Activated B cell treated with CpG ODN at 0.5 μM for 24 hours (primary cell): ENCODE measurements at regions not wholly inside any gene's neighbourhood (a gene's known extent, or its start where the extent isn't known, plus 50 kb on each side); places are given as distances from the start of the nearest gene placed in this dataset.

ENCODE experiments used
- ATAC-seq: fragments of 200-7000 bp; cut with Tn5 transposase; one replicate; pipeline ENCODE4 v1.10.0; 2021; ENCODE audit warnings: low read depth, mild to moderate bottlenecking, moderate library complexity
- CTCF ChIA-PET: fragments of 350-600 bp; sonication (Branson Sonifier 250); formaldehyde crosslinking; loops from one replicate; lab custom pipeline; 2021; ENCODE audit warnings: antibody characterized with exemption; lab: Charles Lee
- POLR2A ChIA-PET: fragments of 350-600 bp; sonication (Branson Sonifier 250); formaldehyde crosslinking; loops from one replicate; lab custom pipeline; 2021; ENCODE audit warnings: antibody characterized with exemption; lab: Charles Lee
- DNase-seq: peaks from one replicate; pipeline ENCODE4 v3.0.0; 2022
- H3K27ac Mint-ChIP-seq: one replicate; pipeline ENCODE4 v1.8.0; 2020; ENCODE audit warnings: mixed read lengths
- H3K27me3 Mint-ChIP-seq: one replicate; pipeline ENCODE4 v1.8.0; 2021; ENCODE audit warnings: mixed read lengths
- H3K36me3 Mint-ChIP-seq: one replicate; pipeline ENCODE4 v1.8.0; 2021; ENCODE audit warnings: low read depth, mixed read lengths
- H3K4me1 Mint-ChIP-seq: one replicate; pipeline ENCODE4 v1.8.0; 2021; ENCODE audit warnings: mixed read lengths
- H3K4me3 Mint-ChIP-seq: one replicate; pipeline ENCODE4 v1.8.0; 2020; ENCODE audit warnings: mild to moderate bottlenecking, mixed read lengths
- H3K9me3 Mint-ChIP-seq: one replicate; pipeline ENCODE4 v1.8.0; 2020; ENCODE audit warnings: mixed read lengths
- CTCF ChIP-seq: fragments of 200-600 bp; IDR thresholded peaks from one replicate; pipeline ENCODE4 v1.8.0; 2022; ENCODE audit warnings: antibody characterized with exemption, mild to moderate bottlenecking
- intact Hi-C: fragments of 100-400 bp; cut with micrococcal nuclease; formaldehyde crosslinking; loops from one replicate; pipeline ENCODE4 v1.15.1; 2024

- ChIA-PET CTCF (no interaction called here), POLR2A (no interaction called here)
- Mint-ChIP-seq H3K27me3 (no peaks in the 10 kb centered on the region), H3K4me1 (no peaks in the 10 kb centered on the region), H3K9me3 (no peaks in the 10 kb centered on the region), H3K36me3 (no peaks in the 10 kb centered on the region), H3K4me3 (no peak overlapping the region), H3K27ac (no peak overlapping the region)
- DNase-seq, result no peak
- no peak for TF ChIP-seq CTCF
- no peak for ATAC-seq
- intact Hi-C loops, result no loop called here
Observed at GRCh38 chr5:120035815-120036577, 406.6 kb downstream of the FAM170A start.

- TF ChIP-seq CTCF, result no peak
- intact Hi-C loops, result no loop called here
- Mint-ChIP-seq H3K27ac (no peak overlapping the region), H3K9me3 (no peaks in the 10 kb centered on the region), H3K36me3 (no peaks in the 10 kb centered on the region), H3K27me3 (no peaks in the 10 kb centered on the region), H3K4me3 (no peak overlapping the region), H3K4me1 (no peaks in the 10 kb centered on the region)
- CTCF ChIA-PET, result no interaction called here
- DNase-seq (no peak), ATAC-seq (no peak)
- POLR2A ChIA-PET, result no interaction called here
Observed at GRCh38 chr5:120037451-120037850, 408.1 kb downstream of the FAM170A start.

- intact Hi-C loops, result no loop called here
- Mint-ChIP-seq H3K27me3 (no peaks in the 10 kb centered on the region), H3K9me3 (no peaks in the 10 kb centered on the region), H3K27ac (no peak overlapping the region), H3K4me3 (no peak overlapping the region), H3K4me1 (no peaks in the 10 kb centered on the region), H3K36me3 (no peaks in the 10 kb centered on the region)
- ChIA-PET POLR2A (no interaction called here), CTCF (no interaction called here)
- TF ChIP-seq CTCF, result no peak
- DNase-seq (no peak), ATAC-seq (no peak)
Observed at GRCh38 chr5:120039111-120039510, 409.8 kb downstream of the FAM170A start.

- Mint-ChIP-seq H3K4me1 (no peaks in the 10 kb centered on the region), H3K36me3 (no peaks in the 10 kb centered on the region), H3K27me3 (no peaks in the 10 kb centered on the region), H3K27ac (no peak overlapping the region), H3K4me3 (no peak overlapping the region), H3K9me3 (no peaks in the 10 kb centered on the region)
- ATAC-seq (no peak), DNase-seq (no peak)
- ChIA-PET CTCF (no interaction called here), POLR2A (no interaction called here)
- no peak for TF ChIP-seq CTCF
- intact Hi-C loops, result no loop called here
Observed at GRCh38 chr5:120043431-120043830, 414.1 kb downstream of the FAM170A start.

GRCh38 chr5:120052916-120053828 is 410.9 kb upstream of the PRR16 start:
- ChIA-PET POLR2A (no interaction called here), CTCF (no interaction called here)
- intact Hi-C loops, result loop anchor here (10.0 kb wide), 1 partner anchor 402 kb away; no protein-coding TSS in a partner anchor
- ATAC-seq (no peak), DNase-seq (no peak)
- H3K4me3 Mint-ChIP-seq, result no peak overlapping the region
- no peaks in the 10 kb centered on the region for H3K27me3 Mint-ChIP-seq
- no peaks in the 10 kb centered on the region for H3K36me3 Mint-ChIP-seq
- H3K27ac Mint-ChIP-seq, result no peak overlapping the region
- no peaks in the 10 kb centered on the region for H3K9me3 Mint-ChIP-seq
- TF ChIP-seq CTCF, result no peak
- no peaks in the 10 kb centered on the region for H3K4me1 Mint-ChIP-seq
